H1 (cell line): ENCODE measurements at regions not wholly inside any gene's neighbourhood (a gene's known extent, or its start where the extent isn't known, plus 50 kb on each side); places are given as distances from the start of the nearest gene placed in this dataset.

Experiments used
- CTCF ChIA-PET: fragments of 300-600 bp; sonication (Branson Sonifier 250); formaldehyde crosslinking; loops from one replicate; lab custom pipeline; 2021; ENCODE audit not compliant: partially characterized antibody; lab: Charles Lee
- POLR2A ChIA-PET: fragments of 300-600 bp; sonication (Branson Sonifier 250); formaldehyde crosslinking; loops from one replicate; lab custom pipeline; 2021; ENCODE audit warnings: inconsistent platforms; ENCODE audit not compliant: partially characterized antibody; lab: Charles Lee
- DNase-seq, 2 experiments: peaks; one replicate each; pipeline versions ENCODE4 v3.0.0 to v3.0.0-alpha.2; 2010 to 2022; ENCODE audit warnings: low spot score in 2 of 2, low read depth in 1 of 2, mixed read lengths in 1 of 2
- FAIRE-seq: peaks from 2 replicates; lab custom pipeline; 2011; peaks lifted over from hg19 to GRCh38; lab: Jason Lieb, UNC
- H2AFZ ChIP-seq: 2 replicates; pipeline ENCODE4 v1.8.1; 2012; ENCODE audit warnings: low read length, inconsistent platforms
- H2AK5ac ChIP-seq: 2 replicates; pipeline ENCODE4 v1.6.1; 2013; ENCODE audit warnings: low read depth, low read length
- H2BK120ac ChIP-seq: replicated peaks from 2 replicates; pipeline ENCODE3; 2013; ENCODE audit warnings: low read depth, low read length, inconsistent platforms
- H2BK12ac ChIP-seq: 2 replicates; pipeline ENCODE4 v1.6.1; 2013; ENCODE audit warnings: low read depth, low read length
- H2BK15ac ChIP-seq: 2 replicates; pipeline ENCODE4 v1.6.1; 2013; ENCODE audit warnings: low read length
- H2BK20ac ChIP-seq: 2 replicates; pipeline ENCODE4 v1.6.1; 2013; ENCODE audit warnings: low read length
- H2BK5ac ChIP-seq: 2 replicates; pipeline ENCODE4 v1.6.1; 2013; ENCODE audit warnings: low read depth, low read length
- H3K14ac ChIP-seq: 2 replicates; pipeline ENCODE4 v1.6.1; 2013; ENCODE audit warnings: inconsistent platforms; ENCODE audit not compliant: insufficient read length
- H3K18ac ChIP-seq: 2 replicates; pipeline ENCODE4 v1.6.1; 2013; ENCODE audit warnings: low read length; ENCODE audit errors: extremely low read depth
- H3K23ac ChIP-seq: 2 replicates; pipeline ENCODE4 v1.6.1; 2013; ENCODE audit warnings: inconsistent platforms; ENCODE audit not compliant: insufficient read length
- H3K23me2 ChIP-seq: 2 replicates; pipeline ENCODE4 v1.6.1; 2013; ENCODE audit warnings: low read depth, low read length
- H3K27ac ChIP-seq: 2 replicates; pipeline ENCODE4 v1.6.1; 2011; ENCODE audit warnings: low read depth, low read length, inconsistent platforms
- H3K27me3 ChIP-seq, 4 experiments: replicated peaks in 1 of 4; 1 replicate in 1 of 4; 2 replicates in 3 of 4; pipeline versions ENCODE4 v1.6.1 to v1.8.1; 2011 to 2013; ENCODE audit warnings: low read length in 3 of 4, mild to moderate bottlenecking in 3 of 4, inconsistent platforms in 2 of 4, mixed read lengths in 2 of 4, moderate library complexity in 1 of 4; ENCODE audit not compliant: control insufficient read depth in 3 of 4, insufficient read depth in 3 of 4; ENCODE audit errors: extremely low read depth in 1 of 4
- H3K36me3 ChIP-seq, 4 experiments: 2 replicates each; pipeline versions ENCODE4 v1.6.1 to v1.8.1; 2011 to 2013; ENCODE audit warnings: mild to moderate bottlenecking in 4 of 4, low read length in 3 of 4, moderate library complexity in 2 of 4, control low read depth in 1 of 4, inconsistent platforms in 1 of 4; ENCODE audit not compliant: insufficient read depth in 4 of 4, control insufficient read depth in 2 of 4
- H3K4ac ChIP-seq: replicated peaks from 2 replicates; pipeline ENCODE3; 2013; ENCODE audit warnings: low read length, low read depth, mixed read lengths, inconsistent platforms; ENCODE audit not compliant: insufficient read length
- H3K4me1 ChIP-seq, 4 experiments: replicated peaks in 1 of 4; 1 replicate in 1 of 4; 2 replicates in 3 of 4; pipeline versions ENCODE4 v1.6.1 to v1.8.1; 2011 to 2013; ENCODE audit warnings: low read length in 3 of 4, inconsistent platforms in 2 of 4, mixed read lengths in 1 of 4; ENCODE audit not compliant: insufficient read depth in 4 of 4, control insufficient read depth in 3 of 4
- H3K4me2 ChIP-seq, 2 experiments: 2 replicates each; pipeline versions ENCODE4 v1.6.1 to v1.8.1; 2011 to 2013; ENCODE audit warnings: low read depth in 2 of 2, low read length in 2 of 2, control low read depth in 1 of 2, inconsistent platforms in 1 of 2, mild to moderate bottlenecking in 1 of 2; ENCODE audit not compliant: insufficient read depth in 1 of 2
- H3K4me3 ChIP-seq, 4 experiments: fragments of 200-600, 300-600 bp in 1 of 4; sonication (generic), shearing (Covaris generic), sonication (Bioruptor Twin) in 1 of 4; 2 replicates each; pipeline versions ENCODE4 v1.5.1 to v1.8.1; 2011 to 2016; ENCODE audit warnings: low read length in 4 of 4, low read depth in 3 of 4, control low read depth in 2 of 4, inconsistent platforms in 2 of 4, mild to moderate bottlenecking in 2 of 4, mixed read lengths in 1 of 4, moderate library complexity in 1 of 4; ENCODE audit not compliant: insufficient read depth in 2 of 4; ENCODE audit errors: extremely low read depth in 1 of 4
- H3K56ac ChIP-seq: replicated peaks from 2 replicates; pipeline ENCODE3; 2013; ENCODE audit warnings: low read depth, mild to moderate bottlenecking, mixed read lengths, low read length, inconsistent platforms; ENCODE audit not compliant: insufficient read length
- H3K79me1 ChIP-seq: 2 replicates; pipeline ENCODE4 v1.6.1; 2013; ENCODE audit warnings: low read depth, low read length, control low read depth
- H3K79me2 ChIP-seq, 2 experiments: 2 replicates each; pipeline versions ENCODE4 v1.6.1 to v1.8.1; 2012 to 2013; ENCODE audit warnings: low read length in 2 of 2, mild to moderate bottlenecking in 2 of 2, inconsistent platforms in 1 of 2; ENCODE audit not compliant: insufficient read depth in 2 of 2, control insufficient read depth in 1 of 2
- H3K9ac ChIP-seq, 4 experiments: replicated peaks in 1 of 4; 1 replicate in 1 of 4; 2 replicates in 3 of 4; pipeline versions ENCODE4 v1.6.1 to v1.8.1; 2011 to 2013; ENCODE audit warnings: low read depth in 3 of 4, low read length in 3 of 4, control low read depth in 2 of 4, mild to moderate bottlenecking in 2 of 4, moderate library complexity in 2 of 4, inconsistent platforms in 1 of 4; ENCODE audit errors: extremely low read depth in 1 of 4
- H3K9me3 ChIP-seq, 2 experiments: 2 replicates each; pipeline versions ENCODE4 v1.6.1 to v1.8.1; 2012 to 2013; ENCODE audit warnings: mild to moderate bottlenecking in 2 of 2, moderate library complexity in 2 of 2, control low read depth in 1 of 2, inconsistent platforms in 1 of 2, low read depth in 1 of 2, low read length in 1 of 2, mixed read lengths in 1 of 2; ENCODE audit not compliant: insufficient read depth in 2 of 2
- H4K20me1 ChIP-seq, 2 experiments: replicated peaks in 1 of 2; 2 replicates each; pipeline versions ENCODE3 to v1.8.1; 2011 to 2013; ENCODE audit warnings: inconsistent platforms in 2 of 2, low read length in 2 of 2, mild to moderate bottlenecking in 1 of 2; ENCODE audit not compliant: insufficient read depth in 2 of 2, control insufficient read depth in 1 of 2
- H4K5ac ChIP-seq: 2 replicates; pipeline ENCODE4 v1.6.1; 2013; ENCODE audit warnings: low read length, low read depth, mixed read lengths, inconsistent platforms; ENCODE audit not compliant: insufficient read length
- H4K8ac ChIP-seq: 2 replicates; pipeline ENCODE4 v1.8.0; 2013; ENCODE audit warnings: mild to moderate bottlenecking, moderate library complexity, low read length, inconsistent platforms; ENCODE audit not compliant: insufficient read depth; ENCODE audit errors: extremely low read depth
- H4K91ac ChIP-seq: replicated peaks from 2 replicates; pipeline ENCODE3; 2013; ENCODE audit warnings: low read length, mixed read lengths, inconsistent platforms; ENCODE audit not compliant: insufficient read length
- CBX5 ChIP-seq: fragments of 300-800, 300-1000 bp; sonication (generic); IDR thresholded peaks from 2 replicates; pipeline ENCODE4 v1.7.1; 2016; ENCODE audit warnings: antibody characterized with exemption, low read length, low read depth
- CHD2 ChIP-seq: IDR thresholded peaks from 2 replicates; pipeline ENCODE4 v1.6.1; 2012; ENCODE audit warnings: low read length, improper control_type of control experiment
- CREB1 ChIP-seq: IDR thresholded peaks from 2 replicates; pipeline ENCODE4 v1.6.1; 2012; ENCODE audit warnings: inconsistent platforms
- EGR1 ChIP-seq: IDR thresholded peaks from 2 replicates; pipeline ENCODE4 v1.6.1; 2011; ENCODE audit warnings: low read depth, low read length, borderline replicate concordance
- EP300 ChIP-seq, 2 experiments: IDR thresholded peaks; 1 replicate in 1 of 2; 2 replicates in 1 of 2; pipeline ENCODE4 v1.6.1; 2011 to 2012; ENCODE audit warnings: low read depth in 2 of 2, low read length in 2 of 2, mild to moderate bottlenecking in 2 of 2, borderline replicate concordance in 1 of 2, inconsistent platforms in 1 of 2, moderate library complexity in 1 of 2
- FOSL1 ChIP-seq: IDR thresholded peaks from 2 replicates; pipeline ENCODE4 v1.6.1; 2011; ENCODE audit warnings: mild to moderate bottlenecking, low read depth, low read length, moderate library complexity; ENCODE audit not compliant: insufficient read depth
- GABPA ChIP-seq: IDR thresholded peaks from 2 replicates; pipeline ENCODE4 v1.6.1; 2011; ENCODE audit warnings: mild to moderate bottlenecking, low read length, moderate library complexity, borderline replicate concordance; ENCODE audit not compliant: insufficient read depth
- HDAC2 ChIP-seq, 2 experiments: fragments of 300-600 bp in 1 of 2; sonication (generic) in 1 of 2; IDR thresholded peaks; 2 replicates each; pipeline ENCODE4 v1.6.1; 2011 to 2012; ENCODE audit warnings: low read depth in 2 of 2, low read length in 2 of 2, mild to moderate bottlenecking in 2 of 2, moderate library complexity in 2 of 2, borderline replicate concordance in 1 of 2, inconsistent platforms in 1 of 2
- JUN ChIP-seq: IDR thresholded peaks from 2 replicates; pipeline ENCODE4 v1.6.1; 2011; ENCODE audit warnings: low read depth, mild to moderate bottlenecking, improper control_type of control experiment, low read length
- POLR2A ChIP-seq, 2 experiments: IDR thresholded peaks; 1 replicate in 1 of 2; 2 replicates in 1 of 2; pipeline ENCODE4 v1.6.1; 2011; ENCODE audit warnings: low read depth in 2 of 2, low read length in 2 of 2, mild to moderate bottlenecking in 2 of 2; ENCODE audit errors: control extremely low read depth in 1 of 2
- RBBP5 ChIP-seq: IDR thresholded peaks from 2 replicates; pipeline ENCODE4 v1.7.1; 2012; ENCODE audit warnings: low read depth, mild to moderate bottlenecking, inconsistent platforms, low read length, moderate library complexity, borderline replicate concordance
- SAP30 ChIP-seq: fragments of 300-600 bp; sonication (generic); IDR thresholded peaks from 2 replicates; pipeline ENCODE4 v1.7.1; 2012; ENCODE audit warnings: low read length, moderate library complexity, mild to moderate bottlenecking, inconsistent platforms; ENCODE audit not compliant: insufficient read depth, insufficient replicate concordance
- SIX5 ChIP-seq: IDR thresholded peaks from 2 replicates; pipeline ENCODE4 v1.6.1; 2011; ENCODE audit warnings: mild to moderate bottlenecking, low read depth, low read length
- SRF ChIP-seq: IDR thresholded peaks from 2 replicates; pipeline ENCODE4 v1.6.1; 2011; ENCODE audit warnings: mild to moderate bottlenecking, low read depth, low read length, moderate library complexity
- SUZ12 ChIP-seq: fragments of 200-600 bp; sonication (generic); IDR thresholded peaks from 2 replicates; pipeline ENCODE4 v1.6.1; 2012; ENCODE audit warnings: mild to moderate bottlenecking, inconsistent platforms, low read length, moderate library complexity, mixed read lengths
- YY1 ChIP-seq: IDR thresholded peaks from 2 replicates; pipeline ENCODE4 v1.6.1; 2011; ENCODE audit warnings: low read depth, mild to moderate bottlenecking, low read length
- WGBS, 2 experiments: shearing (Covaris generic) in 1 of 2; methylation state at CpG; one replicate each; pipeline versions ENCODE4 v1.1.6 to v1.1.7; 2013 to 2015; ENCODE audit warnings: low lambda C conversion rate in 2 of 2, mixed read lengths in 2 of 2, inconsistent platforms in 1 of 2, low coverage in 1 of 2, missing lambda C conversion rate in 1 of 2; ENCODE audit not compliant: insufficient replicate concordance in 2 of 2, insufficient coverage in 1 of 2, insufficient read length in 1 of 2; ENCODE audit errors: extremely low coverage in 1 of 2, missing lambda C conversion rate in 1 of 2; 5-methylcytosine and 5-hydroxymethylcytosine counted together

DNA sequence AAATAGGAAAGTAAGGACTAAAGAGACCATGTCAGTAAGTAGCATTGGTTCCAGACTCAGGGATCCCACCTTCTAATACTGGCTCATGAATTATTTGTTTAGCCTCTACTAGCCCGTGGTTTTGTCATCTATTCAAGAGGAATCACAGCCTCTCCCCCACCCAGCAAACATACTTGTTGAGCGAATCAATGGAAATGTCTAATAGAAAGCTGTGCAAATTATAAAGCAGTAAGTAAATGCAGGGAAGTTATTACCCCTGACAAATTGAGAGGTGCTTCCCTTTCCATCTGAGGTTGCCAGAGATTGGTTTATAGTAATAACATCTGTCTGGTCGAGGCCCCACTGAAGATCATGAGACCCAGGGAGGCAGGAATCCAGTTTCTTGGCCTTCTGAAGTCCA lies 219.3 kb upstream of the OSR1 start:
- FAIRE-seq, result no peak
- H4K20me1 ChIP-seq, result no peaks in the 10 kb centered on the region
- H3K79me2 ChIP-seq, result no peaks in the 10 kb centered on the region
- no peak overlapping the region for H2BK12ac ChIP-seq
- no peak overlapping the region for H3K4me2 ChIP-seq
- H3K27me3 ChIP-seq, result no peaks in the 10 kb centered on the region
- H2AK5ac ChIP-seq, result no peak overlapping the region
- no peaks in the 10 kb centered on the region for H3K36me3 ChIP-seq
- no peaks in the 10 kb centered on the region for H3K9me3 ChIP-seq
- ChIA-PET CTCF (no interaction called here), POLR2A (interaction anchor here (0.5 kb wide), 1 partner anchor 831 kb away, joined by 3 read pairs; no protein-coding TSS in a partner anchor)
- H3K56ac ChIP-seq, result no peak overlapping the region
- no peak overlapping the region for H3K14ac ChIP-seq
- H3K23ac ChIP-seq, result no peak overlapping the region
- 77% methylated on average over 3 of the region's 3 CpGs; no CpG with 5 or more reads in 1 of the 2 experiments for WGBS, 2 experiments
- no peak overlapping the region for H2BK120ac ChIP-seq
- no peak overlapping the region for H2BK20ac ChIP-seq
- no peak overlapping the region for H2BK5ac ChIP-seq
- H3K4ac ChIP-seq, result no peak overlapping the region
- H3K18ac ChIP-seq, result no peak overlapping the region
- H2AFZ ChIP-seq, result no peak overlapping the region
- H3K9ac ChIP-seq, result no peak overlapping the region
- no peak overlapping the region for H2BK15ac ChIP-seq
- H3K4me3 ChIP-seq, result no peak overlapping the region
- no peak overlapping the region for H4K91ac ChIP-seq
- no peak overlapping the region for H3K27ac ChIP-seq
- no peak for DNase-seq
- no peak overlapping the region for H4K8ac ChIP-seq
- H4K5ac ChIP-seq, result no peak overlapping the region
- no peaks in the 10 kb centered on the region for H3K4me1 ChIP-seq
- no peaks in the 10 kb centered on the region for H3K79me1 ChIP-seq
- H3K23me2 ChIP-seq, result no peaks in the 10 kb centered on the region; the same call in 1 of the 2 replicates
- TF ChIP-seq HDAC2 (IDR thresholded peaks at IDR 0.05; ENCODE audit: borderline replicate concordance in 1 of 2, low read depth in 2 of 2, low read length in 2 of 2) (no peak), SRF (no peak), POLR2A (IDR thresholded peaks at IDR 0.05; ENCODE audit: control extremely low read depth in 1 of 2, low read depth in 2 of 2, low read length in 2 of 2) (no peak), CBX5 (no peak), CREB1 (no peak), JUN (no peak), EGR1 (no peak), GABPA (no peak), CHD2 (no peak), EP300 (IDR thresholded peaks at IDR 0.05; ENCODE audit: borderline replicate concordance in 1 of 2, low read depth in 2 of 2, low read length in 2 of 2) (no peak), FOSL1 (no peak), SAP30 (no peak), YY1 (no peak), SUZ12 (no peak), SIX5 (no peak), RBBP5 (no peak)
